GM23338 (cell line): ENCODE measurements at regions not wholly inside any gene's neighbourhood (a gene's known extent, or its start where the extent isn't known, plus 50 kb on each side); places are given as distances from the start of the nearest gene placed in this dataset.

Source experiments
- ATAC-seq: fragments of 200-7000 bp; cut with Tn5 transposase; 3 replicates; pipeline ENCODE4 v1.9.1; 2020
- DNase-seq: peaks from one replicate; pipeline ENCODE4 v3.0.0-alpha.2; 2015; ENCODE audit warnings: low spot score
- H2AFZ ChIP-seq: fragments of 200-600 bp; sonication (generic); 2 replicates; pipeline ENCODE4 v1.8.0; 2016; ENCODE audit warnings: antibody characterized with exemption, mild to moderate bottlenecking, moderate library complexity
- H3F3A ChIP-seq: fragments of 200-600 bp; sonication (generic); replicated peaks from 2 replicates; pipeline ENCODE4 v1.8.0; 2017; ENCODE audit warnings: antibody characterized with exemption, mixed run types, low read depth
- H3K27ac ChIP-seq: fragments of 200-600 bp; sonication (generic); 2 replicates; pipeline ENCODE4 v1.6.1; 2016; ENCODE audit warnings: low read depth
- H3K27me3 ChIP-seq: fragments of 200-600 bp; sonication (generic); 2 replicates; pipeline ENCODE4 v1.8.0; 2016; ENCODE audit warnings: mild to moderate bottlenecking, mixed run types, moderate library complexity; ENCODE audit not compliant: insufficient read depth
- H3K36me3 ChIP-seq: fragments of 200-600 bp; sonication (generic); 2 replicates; pipeline ENCODE4 v1.8.0; 2016; ENCODE audit warnings: mild to moderate bottlenecking; ENCODE audit not compliant: insufficient read depth
- H3K4me1 ChIP-seq: fragments of 200-600 bp; sonication (generic); 2 replicates; pipeline ENCODE4 v1.8.0; 2016; ENCODE audit warnings: mild to moderate bottlenecking, moderate library complexity; ENCODE audit not compliant: insufficient read depth
- H3K4me2 ChIP-seq: fragments of 200-600 bp; sonication (generic); 2 replicates; pipeline ENCODE4 v1.7.1; 2017; ENCODE audit warnings: mixed run types
- H3K4me3 ChIP-seq: fragments of 200-600 bp; sonication (generic); 2 replicates; pipeline ENCODE4 v1.6.1; 2016; ENCODE audit warnings: mixed run types
- H3K79me2 ChIP-seq: fragments of 200-600 bp; sonication (generic); replicated peaks from 2 replicates; pipeline ENCODE4 v1.8.0; 2017; ENCODE audit warnings: mild to moderate bottlenecking; ENCODE audit not compliant: insufficient read depth
- H3K9me2 ChIP-seq: fragments of 200-600 bp; sonication (generic); 2 replicates; pipeline ENCODE4 v1.8.0; 2017; ENCODE audit not compliant: insufficient read depth
- H4K20me1 ChIP-seq: fragments of 200-600 bp; sonication (generic); replicated peaks from 2 replicates; pipeline ENCODE4 v1.8.0; 2017; ENCODE audit warnings: mild to moderate bottlenecking; ENCODE audit not compliant: insufficient read depth
- H3K27ac Mint-ChIP-seq: 2 replicates; pipeline ENCODE4 v1.8.0; 2020; ENCODE audit warnings: inconsistent platforms, mild to moderate bottlenecking, moderate library complexity, mixed read lengths
- H3K27me3 Mint-ChIP-seq: 3 replicates; pipeline ENCODE4 v1.8.0; 2022; ENCODE audit warnings: low read depth, mild to moderate bottlenecking, moderate library complexity, mixed read lengths, inconsistent platforms; ENCODE audit not compliant: insufficient read depth, poor library complexity
- H3K36me3 Mint-ChIP-seq: 3 replicates; pipeline ENCODE4 v1.8.0; 2021; ENCODE audit warnings: low read depth, mild to moderate bottlenecking, inconsistent platforms, moderate library complexity, mixed read lengths
- H3K4me1 Mint-ChIP-seq: 3 replicates; pipeline ENCODE4 v1.8.0; 2020; ENCODE audit warnings: mild to moderate bottlenecking, inconsistent platforms, mixed read lengths
- H3K4me3 Mint-ChIP-seq: 3 replicates; pipeline ENCODE4 v1.8.0; 2021; ENCODE audit warnings: moderate library complexity, mild to moderate bottlenecking, inconsistent platforms, mixed read lengths
- H3K9me3 Mint-ChIP-seq: 3 replicates; pipeline ENCODE4 v1.8.0; 2020; ENCODE audit warnings: moderate library complexity, mild to moderate bottlenecking, inconsistent platforms, mixed read lengths
- CTCF ChIP-seq, 2 experiments: fragments of 200-600 bp in 1 of 2; sonication (generic) in 1 of 2; conservative IDR thresholded peaks; 2 replicates each; pipeline versions ENCODE4 v1.5.1 to v1.6.1; 2016 to 2017; ENCODE audit warnings: antibody characterized with exemption in 2 of 2, low read depth in 2 of 2, mild to moderate bottlenecking in 2 of 2, moderate library complexity in 1 of 2
- JUNB ChIP-seq: IDR thresholded peaks from one replicate; pipeline ENCODE4 v1.6.1; 2016; ENCODE audit warnings: antibody characterized with exemption; ENCODE audit not compliant: unreplicated experiment
- NANOG ChIP-seq: IDR thresholded peaks from 2 replicates; pipeline ENCODE4 v1.6.1; 2016; ENCODE audit warnings: antibody characterized with exemption, borderline replicate concordance
- POLR2AphosphoS5 ChIP-seq: IDR thresholded peaks from 2 replicates; pipeline ENCODE4 v1.6.1; 2016; ENCODE audit warnings: antibody characterized with exemption, low read depth
- STAT1 ChIP-seq: IDR thresholded peaks from one replicate; pipeline ENCODE4 v1.6.1; 2016; ENCODE audit warnings: antibody characterized with exemption; ENCODE audit not compliant: unreplicated experiment
- ZNF114 ChIP-seq: fragments of 250-450 bp; sonication (Bioruptor Pico); IDR thresholded peaks from 2 replicates; pipeline ENCODE4 v1.5.0; 2020; ENCODE audit warnings: mild to moderate bottlenecking, moderate library complexity
- ZNF462 ChIP-seq: fragments of 250-450 bp; sonication (Bioruptor Pico); IDR thresholded peaks from 2 replicates; pipeline ENCODE4 v1.5.0; 2020; ENCODE audit warnings: mild to moderate bottlenecking, moderate library complexity

- TF ChIP-seq ZNF462 (CRISPR knock-in tag) (no peak), POLR2AphosphoS5 (no peak)
Observed at GRCh38 chr2:236637686-236638569, 68.3 kb downstream of the ACKR3 start (continued).

GRCh38 chr2:236638707-236639106, 69.1 kb downstream of the ACKR3 start:
- ATAC-seq = no peak
- H3K9me3 Mint-ChIP-seq = peaks cover 9% of the 10 kb centered on the region; the same call in 2 of the 3 replicates
- H3K27me3 ChIP-seq = no peaks in the 10 kb centered on the region
- no peaks in the 10 kb centered on the region for H3K9me2 ChIP-seq
- H3K27ac Mint-ChIP-seq = no peak overlapping the region; the same call in 1 of the 2 replicates
- no peaks in the 10 kb centered on the region for H3K4me1 ChIP-seq
- no peaks in the 10 kb centered on the region for H3F3A ChIP-seq
- H3K4me2 ChIP-seq = no peak overlapping the region
- no peak overlapping the region for H3K4me3 ChIP-seq
- H3K27me3 Mint-ChIP-seq = peaks cover 11% of the 10 kb centered on the region
- no peaks in the 10 kb centered on the region for H3K79me2 ChIP-seq
- H3K36me3 ChIP-seq = no peaks in the 10 kb centered on the region
- no peak overlapping the region for H2AFZ ChIP-seq
- H3K36me3 Mint-ChIP-seq = peaks cover 4% of the 10 kb centered on the region; the same call in 1 of the 3 replicates
- no peak overlapping the region for H3K4me3 Mint-ChIP-seq
- peaks cover 8% of the 10 kb centered on the region for H3K4me1 Mint-ChIP-seq
- DNase-seq = no peak
- no peak overlapping the region for H3K27ac ChIP-seq
- no peaks in the 10 kb centered on the region for H4K20me1 ChIP-seq
- TF ChIP-seq STAT1 (no peak), NANOG (no peak), JUNB (no peak), ZNF462 (CRISPR knock-in tag) (no peak), CTCF (conservative IDR thresholded peaks at IDR 0.05; ENCODE audit: low read depth in 2 of 2) (no peak), ZNF114 (CRISPR knock-in tag) (no peak)
